GM12872 (cell line): ENCODE measurements at regions not wholly inside any gene's neighbourhood (a gene's known extent, or its start where the extent isn't known, plus 50 kb on each side); places are given as distances from the start of the nearest gene placed in this dataset.

Source experiments
- CTCF ChIP-seq: IDR thresholded peaks from 3 replicates; pipeline ENCODE4 v1.5.1; 2011; ENCODE audit warnings: low read depth, mild to moderate bottlenecking, low read length, moderate library complexity; ENCODE audit not compliant: insufficient read depth

GRCh38 chr2:8580316-8581233, 101.3 kb upstream of the ID2 start:
- TF ChIP-seq CTCF, result no peak

GRCh38 chr2:8581234-8581561, 100.7 kb upstream of the ID2 start:
- TF ChIP-seq CTCF, result no peak

GRCh38 chr2:8581601-8582041, 100.2 kb upstream of the ID2 start:
- no peak for TF ChIP-seq CTCF

GRCh38 chr2:8582191-8582590, 99.7 kb upstream of the ID2 start:
- no peak for TF ChIP-seq CTCF

- TF ChIP-seq CTCF, result no peak
Measured at GRCh38 chr2:8582651-8583399, 99.0 kb upstream of the ID2 start.

GRCh38 chr2:8583400-8584173, 98.3 kb upstream of the ID2 start:
- no peak for TF ChIP-seq CTCF
